Activated CD8-positive, alpha-beta T cell treated with anti-CD3 and anti-CD28 coated beads, Interleukin-2, amount 10 ng/mL, durations not matched to agents 7 days and 5 days (primary cell): ENCODE measurements at regions not wholly inside any gene's neighbourhood (a gene's known extent, or its start where the extent isn't known, plus 50 kb on each side); places are given as distances from the start of the nearest gene placed in this dataset.

ENCODE experiments used
- ATAC-seq: fragments of 150-1000 bp; cut with Tn5 transposase; one replicate; pipeline ENCODE4 v1.10.0; 2021; ENCODE audit warnings: moderate library complexity
- CTCF ChIA-PET: fragments of 350-600 bp; sonication (Branson Sonifier 250); formaldehyde crosslinking; loops from one replicate; lab custom pipeline; 2021; ENCODE audit warnings: antibody characterized with exemption; lab: Charles Lee
- POLR2A ChIA-PET: fragments of 350-600 bp; sonication (Branson Sonifier 250); formaldehyde crosslinking; loops from one replicate; lab custom pipeline; 2021; ENCODE audit warnings: antibody characterized with exemption; lab: Charles Lee
- DNase-seq: peaks from one replicate; pipeline ENCODE4 v3.0.0-alpha.2; 2020
- H3K27ac Mint-ChIP-seq: one replicate; pipeline ENCODE4 v1.8.0; 2021; ENCODE audit warnings: mild to moderate bottlenecking, mixed read lengths
- H3K27me3 Mint-ChIP-seq: one replicate; pipeline ENCODE4 v1.8.0; 2021; ENCODE audit warnings: low read depth, mixed read lengths
- H3K36me3 Mint-ChIP-seq: one replicate; pipeline ENCODE4 v1.8.0; 2021; ENCODE audit warnings: low read depth, mixed read lengths
- H3K4me1 Mint-ChIP-seq: one replicate; pipeline ENCODE4 v1.8.0; 2021; ENCODE audit warnings: low read depth, mixed read lengths
- H3K4me3 Mint-ChIP-seq: one replicate; pipeline ENCODE4 v1.8.0; 2021; ENCODE audit warnings: mild to moderate bottlenecking, mixed read lengths
- H3K9me3 Mint-ChIP-seq: one replicate; pipeline ENCODE4 v1.8.0; 2022; ENCODE audit warnings: mixed read lengths; ENCODE audit not compliant: insufficient read depth

GRCh38 chr2:189253836-189254235 is 74.3 kb upstream of the COL5A2 start:
- ChIA-PET CTCF (no interaction called here), POLR2A (no interaction called here)
- no peak for ATAC-seq
- H3K27me3 Mint-ChIP-seq: no peaks in the 10 kb centered on the region
- no peak overlapping the region for H3K4me3 Mint-ChIP-seq
- no peaks in the 10 kb centered on the region for H3K36me3 Mint-ChIP-seq
- H3K9me3 Mint-ChIP-seq: no peaks in the 10 kb centered on the region
- no peak for DNase-seq
- no peak overlapping the region for H3K27ac Mint-ChIP-seq
- no peaks in the 10 kb centered on the region for H3K4me1 Mint-ChIP-seq

GRCh38 chr2:189254268-189254883 is 74.8 kb upstream of the COL5A2 start:
- ATAC-seq (no peak), DNase-seq (no peak)
- Mint-ChIP-seq H3K4me3 (no peak overlapping the region), H3K9me3 (no peaks in the 10 kb centered on the region), H3K4me1 (no peaks in the 10 kb centered on the region), H3K36me3 (no peaks in the 10 kb centered on the region), H3K27ac (no peak overlapping the region), H3K27me3 (no peaks in the 10 kb centered on the region)
- POLR2A ChIA-PET: no interaction called here
- CTCF ChIA-PET: no interaction called here

- Mint-ChIP-seq H3K4me1 (no peaks in the 10 kb centered on the region), H3K36me3 (no peaks in the 10 kb centered on the region), H3K9me3 (no peaks in the 10 kb centered on the region), H3K27me3 (no peaks in the 10 kb centered on the region), H3K4me3 (no peak overlapping the region), H3K27ac (no peak overlapping the region)
- DNase-seq: no peak
- CTCF ChIA-PET: no interaction called here
- POLR2A ChIA-PET: no interaction called here
- ATAC-seq: no peak
These were observed 76.2 kb upstream of the COL5A2 start for GRCh38 chr2:189255711-189256110.

- Mint-ChIP-seq H3K4me3 (no peak overlapping the region), H3K36me3 (no peaks in the 10 kb centered on the region), H3K9me3 (no peaks in the 10 kb centered on the region), H3K4me1 (no peaks in the 10 kb centered on the region), H3K27ac (no peak overlapping the region), H3K27me3 (no peaks in the 10 kb centered on the region)
- no peak for DNase-seq
- POLR2A ChIA-PET: no interaction called here
- CTCF ChIA-PET: no interaction called here
- no peak for ATAC-seq
These were observed 79.2 kb upstream of the COL5A2 start for GRCh38 chr2:189258616-189259365.

GRCh38 chr2:189260361-189260814 is 80.8 kb upstream of the COL5A2 start:
- DNase-seq (no peak), ATAC-seq (no peak)
- no peaks in the 10 kb centered on the region for H3K9me3 Mint-ChIP-seq
- H3K36me3 Mint-ChIP-seq: no peaks in the 10 kb centered on the region
- ChIA-PET CTCF (no interaction called here), POLR2A (no interaction called here)
- no peaks in the 10 kb centered on the region for H3K4me1 Mint-ChIP-seq
- no peak overlapping the region for H3K27ac Mint-ChIP-seq
- no peaks in the 10 kb centered on the region for H3K27me3 Mint-ChIP-seq
- H3K4me3 Mint-ChIP-seq: no peak overlapping the region

GRCh38 chr2:189261431-189261841 is 81.9 kb upstream of the COL5A2 start:
- CTCF ChIA-PET: no interaction called here
- DNase-seq (no peak), ATAC-seq (no peak)
- POLR2A ChIA-PET: no interaction called here
- Mint-ChIP-seq H3K36me3 (no peaks in the 10 kb centered on the region), H3K9me3 (no peaks in the 10 kb centered on the region), H3K4me1 (no peaks in the 10 kb centered on the region), H3K4me3 (no peak overlapping the region), H3K27ac (no peak overlapping the region), H3K27me3 (no peaks in the 10 kb centered on the region)

- H3K27me3 Mint-ChIP-seq: no peaks in the 10 kb centered on the region
- H3K36me3 Mint-ChIP-seq: no peaks in the 10 kb centered on the region
- ATAC-seq (no peak), DNase-seq (no peak)
- ChIA-PET CTCF (no interaction called here), POLR2A (no interaction called here)
- no peak overlapping the region for H3K27ac Mint-ChIP-seq
- no peak overlapping the region for H3K4me3 Mint-ChIP-seq
- H3K9me3 Mint-ChIP-seq: no peaks in the 10 kb centered on the region
- H3K4me1 Mint-ChIP-seq: no peaks in the 10 kb centered on the region
These were observed 82.4 kb upstream of the COL5A2 start for GRCh38 chr2:189261916-189262315.

- H3K27me3 Mint-ChIP-seq: no peaks in the 10 kb centered on the region
These were observed 86.2 kb upstream of the COL5A2 start for GRCh38 chr2:189265696-189266320.

GRCh38 chr2:189267491-189267890 is 87.9 kb upstream of the COL5A2 start:
- CTCF ChIA-PET: no interaction called here

More at GRCh38 chr2:189265696-189266320, 86.2 kb upstream of the COL5A2 start:
- no peaks in the 10 kb centered on the region for H3K36me3 Mint-ChIP-seq
- ATAC-seq (no peak), DNase-seq (no peak)
- H3K27ac Mint-ChIP-seq: no peak overlapping the region
- ChIA-PET POLR2A (no interaction called here), CTCF (no interaction called here)
- H3K9me3 Mint-ChIP-seq: no peaks in the 10 kb centered on the region
- H3K4me1 Mint-ChIP-seq: no peaks in the 10 kb centered on the region
- H3K4me3 Mint-ChIP-seq: no peak overlapping the region

GRCh38 chr2:189267925-189268579 is 88.5 kb upstream of the COL5A2 start:
- Mint-ChIP-seq H3K9me3 (no peaks in the 10 kb centered on the region), H3K4me3 (no peak overlapping the region), H3K36me3 (no peaks in the 10 kb centered on the region), H3K4me1 (no peaks in the 10 kb centered on the region), H3K27me3 (no peaks in the 10 kb centered on the region), H3K27ac (no peak overlapping the region)
- DNase-seq (no peak), ATAC-seq (no peak)
- ChIA-PET POLR2A (no interaction called here), CTCF (no interaction called here)

More at GRCh38 chr2:189267491-189267890, 87.9 kb upstream of the COL5A2 start:
- Mint-ChIP-seq H3K36me3 (no peaks in the 10 kb centered on the region), H3K27ac (no peak overlapping the region), H3K4me1 (no peaks in the 10 kb centered on the region), H3K9me3 (no peaks in the 10 kb centered on the region), H3K4me3 (no peak overlapping the region), H3K27me3 (no peaks in the 10 kb centered on the region)
- no peak for ATAC-seq
- POLR2A ChIA-PET: no interaction called here
- no peak for DNase-seq

GRCh38 chr2:189268763-189269162 is 89.2 kb upstream of the COL5A2 start:
- H3K27ac Mint-ChIP-seq: no peak overlapping the region
- CTCF ChIA-PET: no interaction called here
- H3K27me3 Mint-ChIP-seq: no peaks in the 10 kb centered on the region

GRCh38 chr2:189273734-189274133 is 94.2 kb upstream of the COL5A2 start:
- Mint-ChIP-seq H3K27me3 (no peaks in the 10 kb centered on the region), H3K9me3 (no peaks in the 10 kb centered on the region), H3K27ac (no peak overlapping the region), H3K4me3 (no peak overlapping the region), H3K4me1 (no peaks in the 10 kb centered on the region), H3K36me3 (no peaks in the 10 kb centered on the region)
- CTCF ChIA-PET: interaction anchor here (1.1 kb wide), 1 partner anchor 14 kb away, joined by 3 read pairs; no protein-coding TSS in a partner anchor
- DNase-seq: no peak
- ATAC-seq: no peak
- POLR2A ChIA-PET: no interaction called here

More at GRCh38 chr2:189268763-189269162, 89.2 kb upstream of the COL5A2 start:
- no peak for DNase-seq
- ATAC-seq: no peak
- POLR2A ChIA-PET: no interaction called here
- Mint-ChIP-seq H3K4me1 (no peaks in the 10 kb centered on the region), H3K4me3 (no peak overlapping the region), H3K9me3 (no peaks in the 10 kb centered on the region), H3K36me3 (no peaks in the 10 kb centered on the region)
